Panc1 (cell line): ENCODE measurements at regions not wholly inside any gene's neighbourhood (a gene's known extent, or its start where the extent isn't known, plus 50 kb on each side); places are given as distances from the start of the nearest gene placed in this dataset.

Experiments used
- POLR2AphosphoS5 ChIP-seq: IDR thresholded peaks from 2 replicates; pipeline ENCODE4 v1.6.1; 2012; ENCODE audit warnings: mild to moderate bottlenecking, low read depth, low read length, moderate library complexity
- SIN3A ChIP-seq: IDR thresholded peaks from 2 replicates; pipeline ENCODE4 v1.6.1; 2012; ENCODE audit warnings: low read depth, mild to moderate bottlenecking, low read length, moderate library complexity, borderline replicate concordance; ENCODE audit not compliant: insufficient read depth
- TF ChIP-seq, protein P1 (sequence below): fragments of 450-650 bp; IDR thresholded peaks from 2 replicates; pipeline ENCODE4 v1.5.1; 2017; ENCODE audit warnings: mild to moderate bottlenecking

DNA sequence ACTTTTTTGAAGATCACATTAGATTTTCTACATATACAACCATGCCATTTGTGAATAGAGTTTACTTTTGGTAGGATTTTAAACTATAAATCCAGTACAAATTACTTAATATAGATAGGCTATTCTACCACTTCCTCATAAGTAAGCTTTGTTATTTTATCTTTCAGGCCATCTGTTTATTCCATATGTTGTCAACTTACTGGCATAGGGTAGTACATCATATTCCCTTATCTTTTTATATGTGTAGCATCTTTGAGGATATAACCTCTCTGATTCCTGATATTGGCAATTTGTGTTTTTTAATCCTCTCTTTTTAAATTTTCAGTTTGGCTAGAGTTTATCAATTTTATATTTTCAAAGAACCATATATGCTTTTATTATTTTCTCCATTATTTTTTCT, 515.4 kb downstream of the DIPK2A start:
- TF ChIP-seq, protein P1, sequence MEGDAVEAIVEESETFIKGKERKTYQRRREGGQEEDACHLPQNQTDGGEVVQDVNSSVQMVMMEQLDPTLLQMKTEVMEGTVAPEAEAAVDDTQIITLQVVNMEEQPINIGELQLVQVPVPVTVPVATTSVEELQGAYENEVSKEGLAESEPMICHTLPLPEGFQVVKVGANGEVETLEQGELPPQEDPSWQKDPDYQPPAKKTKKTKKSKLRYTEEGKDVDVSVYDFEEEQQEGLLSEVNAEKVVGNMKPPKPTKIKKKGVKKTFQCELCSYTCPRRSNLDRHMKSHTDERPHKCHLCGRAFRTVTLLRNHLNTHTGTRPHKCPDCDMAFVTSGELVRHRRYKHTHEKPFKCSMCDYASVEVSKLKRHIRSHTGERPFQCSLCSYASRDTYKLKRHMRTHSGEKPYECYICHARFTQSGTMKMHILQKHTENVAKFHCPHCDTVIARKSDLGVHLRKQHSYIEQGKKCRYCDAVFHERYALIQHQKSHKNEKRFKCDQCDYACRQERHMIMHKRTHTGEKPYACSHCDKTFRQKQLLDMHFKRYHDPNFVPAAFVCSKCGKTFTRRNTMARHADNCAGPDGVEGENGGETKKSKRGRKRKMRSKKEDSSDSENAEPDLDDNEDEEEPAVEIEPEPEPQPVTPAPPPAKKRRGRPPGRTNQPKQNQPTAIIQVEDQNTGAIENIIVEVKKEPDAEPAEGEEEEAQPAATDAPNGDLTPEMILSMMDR = no peak
- TF ChIP-seq POLR2AphosphoS5 = no peak
- no peak for TF ChIP-seq SIN3A
